Trophoblast cell (in vitro differentiated cells and primary cell): ENCODE measurements at regions not wholly inside any gene's neighbourhood (a gene's known extent, or its start where the extent isn't known, plus 50 kb on each side); places are given as distances from the start of the nearest gene placed in this dataset.
"Not testable (repeated sequence)": the region's sequence is repeated elsewhere in the genome, so short reads cannot be mapped to it uniquely, and the experiment has no call there.

ENCODE experiments used
- DNase-seq, 2 donors: peaks; one replicate each; pipeline ENCODE4 v3.0.0-alpha.2; 2016
- H2AFZ ChIP-seq: 2 replicates; pipeline ENCODE4 v1.6.1; 2013; ENCODE audit warnings: low read length, moderate library complexity, mild to moderate bottlenecking; ENCODE audit not compliant: insufficient read depth, poor library complexity
- H2AK5ac ChIP-seq: 2 replicates; pipeline ENCODE4 v1.6.1; 2013; ENCODE audit warnings: mild to moderate bottlenecking, low read length
- H2BK120ac ChIP-seq: 2 replicates; pipeline ENCODE4 v1.6.1; 2013; ENCODE audit warnings: low read length, mild to moderate bottlenecking, moderate library complexity; ENCODE audit not compliant: insufficient read depth, poor library complexity
- H2BK12ac ChIP-seq: 2 replicates; pipeline ENCODE4 v1.6.1; 2013; ENCODE audit warnings: mild to moderate bottlenecking, low read length, moderate library complexity
- H2BK5ac ChIP-seq: 2 replicates; pipeline ENCODE4 v1.6.1; 2013; ENCODE audit warnings: low read length, low read depth, moderate library complexity, mild to moderate bottlenecking; ENCODE audit not compliant: poor library complexity
- H3K14ac ChIP-seq: 2 replicates; pipeline ENCODE4 v1.6.1; 2013; ENCODE audit warnings: mild to moderate bottlenecking, low read length
- H3K18ac ChIP-seq: 2 replicates; pipeline ENCODE4 v1.6.1; 2013; ENCODE audit warnings: mild to moderate bottlenecking, low read length
- H3K23ac ChIP-seq: 2 replicates; pipeline ENCODE4 v1.6.1; 2013; ENCODE audit warnings: low read length
- H3K27ac ChIP-seq: 2 replicates; pipeline ENCODE4 v1.5.1; 2013; ENCODE audit warnings: low read depth, mild to moderate bottlenecking, inconsistent platforms, low read length, moderate library complexity
- H3K27me3 ChIP-seq: 2 replicates; pipeline ENCODE4 v1.6.1; 2013; ENCODE audit warnings: inconsistent platforms, mild to moderate bottlenecking, low read length, moderate library complexity; ENCODE audit not compliant: insufficient read depth
- H3K36me3 ChIP-seq, 2 experiments: 1 replicate in 1 of 2; 2 replicates in 1 of 2; pipeline ENCODE4 v1.6.1; 2013; ENCODE audit warnings: low read length in 2 of 2, mild to moderate bottlenecking in 2 of 2, moderate library complexity in 1 of 2; ENCODE audit not compliant: insufficient read depth in 2 of 2, control insufficient read depth in 1 of 2
- H3K4ac ChIP-seq: 2 replicates; pipeline ENCODE4 v1.6.1; 2013; ENCODE audit warnings: low read depth, mild to moderate bottlenecking, low read length, moderate library complexity
- H3K4me1 ChIP-seq, 2 experiments: 1 replicate in 1 of 2; 2 replicates in 1 of 2; pipeline ENCODE4 v1.6.1; 2013; ENCODE audit warnings: low read length in 2 of 2, mild to moderate bottlenecking in 2 of 2, moderate library complexity in 1 of 2; ENCODE audit not compliant: insufficient read depth in 2 of 2, control insufficient read depth in 1 of 2
- H3K4me2 ChIP-seq: 2 replicates; pipeline ENCODE4 v1.6.1; 2013; ENCODE audit warnings: inconsistent platforms, mild to moderate bottlenecking, low read length, moderate library complexity
- H3K4me3 ChIP-seq: 2 replicates; pipeline ENCODE4 v1.5.1; 2013; ENCODE audit warnings: mild to moderate bottlenecking, low read depth, low read length, inconsistent platforms
- H3K79me1 ChIP-seq: one replicate; pipeline ENCODE4 v1.6.1; 2013; ENCODE audit warnings: low read length
- H3K79me2 ChIP-seq: 2 replicates; pipeline ENCODE4 v1.6.1; 2013; ENCODE audit warnings: low read length, mild to moderate bottlenecking; ENCODE audit not compliant: control insufficient read depth, insufficient read depth, poor library complexity
- H3K9ac ChIP-seq: 2 replicates; pipeline ENCODE4 v1.6.1; 2013; ENCODE audit warnings: mild to moderate bottlenecking, low read length
- H3K9me3 ChIP-seq: 2 replicates; pipeline ENCODE4 v1.6.1; 2013; ENCODE audit warnings: low read depth, mild to moderate bottlenecking, control low read depth, inconsistent platforms, low read length; ENCODE audit not compliant: insufficient read depth
- H4K12ac ChIP-seq: 2 replicates; pipeline ENCODE4 v1.6.1; 2013; ENCODE audit warnings: low read depth, mild to moderate bottlenecking, low read length, moderate library complexity
- H4K8ac ChIP-seq: 2 replicates; pipeline ENCODE4 v1.6.1; 2013; ENCODE audit warnings: low read depth, mild to moderate bottlenecking, low read length, moderate library complexity
- H4K91ac ChIP-seq: one replicate; pipeline ENCODE4 v1.6.1; 2013; ENCODE audit warnings: low read depth, mild to moderate bottlenecking, low read length, moderate library complexity
- WGBS: extraction: QIAGEN DNeasy Blood & Tissue Kit; methylation state at CpG from one replicate; pipeline ENCODE4 v1.1.7; 2013; ENCODE audit warnings: missing lambda C conversion rate; ENCODE audit not compliant: insufficient read length, insufficient coverage; ENCODE audit errors: extremely low coverage; 5-methylcytosine and 5-hydroxymethylcytosine counted together

DNA sequence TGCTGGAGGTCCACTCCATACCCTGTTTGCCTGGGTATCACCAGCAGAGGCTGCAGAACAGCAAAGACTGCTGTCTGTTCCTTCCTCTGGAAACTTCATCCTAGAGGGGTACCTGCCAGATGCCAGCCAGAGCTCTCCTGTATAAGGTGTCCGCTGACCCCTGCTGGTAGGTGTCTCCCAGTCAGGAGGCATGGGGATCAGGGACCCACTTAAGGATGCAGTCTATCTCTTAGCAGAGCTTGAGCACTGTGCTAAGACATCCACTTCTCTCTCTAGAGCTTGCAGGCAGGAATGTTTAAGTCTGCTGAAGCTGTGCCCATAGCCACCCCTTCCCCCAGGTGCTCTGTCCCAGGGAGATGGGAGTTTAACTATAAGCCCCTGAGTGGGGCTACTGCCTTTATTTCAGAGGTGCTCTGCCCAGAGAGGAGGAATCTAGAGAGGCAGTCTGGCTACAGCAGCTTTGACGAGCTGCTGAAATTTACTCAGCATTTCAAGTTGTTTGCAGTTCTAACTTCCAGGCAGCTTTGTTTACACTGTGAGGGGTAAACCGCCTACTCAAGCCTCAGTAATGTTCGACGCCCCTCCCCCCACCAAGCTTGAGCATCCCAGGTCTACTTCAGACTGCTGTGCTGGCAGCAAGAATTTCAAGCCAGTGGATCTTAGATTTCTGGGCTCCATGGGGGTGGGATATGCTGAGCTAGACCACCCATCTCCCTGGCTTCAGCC, 74.5 kb upstream of the GORAB start:
- not testable (repeated sequence) for H4K8ac ChIP-seq, H2AK5ac ChIP-seq, H3K23ac ChIP-seq, H2BK5ac ChIP-seq, H3K79me2 ChIP-seq, H3K27me3 ChIP-seq, H2AFZ ChIP-seq, H3K14ac ChIP-seq, H3K4ac ChIP-seq, H2BK12ac ChIP-seq, H3K4me2 ChIP-seq, H2BK120ac ChIP-seq, H3K4me3 ChIP-seq, H3K27ac ChIP-seq, H3K9ac ChIP-seq, H4K12ac ChIP-seq, H3K18ac ChIP-seq, H3K79me1 ChIP-seq, H3K4me1 ChIP-seq, H4K91ac ChIP-seq, H3K9me3 ChIP-seq, H3K36me3 ChIP-seq
- no CpG with 5 or more reads among the region's 5 CpGs for WGBS
- peak in 1 of 2 donors; percentile 19 for DNase-seq

DNA sequence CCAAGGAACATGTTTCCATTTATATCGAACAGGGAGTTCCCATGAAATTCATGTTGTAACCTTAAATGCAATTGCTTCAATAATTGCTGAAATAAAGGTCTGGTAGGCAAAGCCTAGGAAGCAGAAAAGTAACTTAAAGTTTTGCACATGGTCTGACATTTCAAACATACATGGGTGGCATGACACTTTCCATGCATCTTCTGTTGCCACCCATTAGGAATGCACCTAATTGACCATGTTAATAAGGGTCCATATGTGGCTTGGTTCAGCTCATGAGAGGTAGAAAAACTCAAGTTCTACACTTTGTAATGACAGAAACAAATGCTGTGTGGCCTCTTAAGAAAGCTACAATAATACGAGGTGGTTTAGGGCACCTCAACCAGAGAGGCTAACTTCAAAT, 72.0 kb upstream of the GORAB start:
- Histone ChIP-seq H3K4me3 (no peak overlapping the region), H4K91ac (no peak overlapping the region), H2AK5ac (no peak overlapping the region), H3K4ac (no peak overlapping the region), H3K23ac (no peak overlapping the region), H3K27me3 (no peaks in the 10 kb centered on the region), H2BK5ac (no peak overlapping the region), H4K12ac (no peak overlapping the region), H4K8ac (no peak overlapping the region), H3K79me2 (no peaks in the 10 kb centered on the region), H3K9ac (no peak overlapping the region), H3K18ac (no peak overlapping the region), H3K79me1 (peaks cover 4% of the 10 kb centered on the region), H2BK120ac (no peak overlapping the region), H2BK12ac (no peak overlapping the region), H3K14ac (no peak overlapping the region), H3K27ac (no peak overlapping the region), H3K4me2 (no peak overlapping the region), H3K4me1 (peaks cover 3 to 4% of the 10 kb centered on the region in 2 experiments), H3K36me3 (no peaks in the 10 kb centered on the region), H3K9me3 (peaks cover 6% of the 10 kb centered on the region), H2AFZ (no peak overlapping the region)
- no peak for DNase-seq
- WGBS, result no CpG with 5 or more reads among the region's 2 CpGs

DNA sequence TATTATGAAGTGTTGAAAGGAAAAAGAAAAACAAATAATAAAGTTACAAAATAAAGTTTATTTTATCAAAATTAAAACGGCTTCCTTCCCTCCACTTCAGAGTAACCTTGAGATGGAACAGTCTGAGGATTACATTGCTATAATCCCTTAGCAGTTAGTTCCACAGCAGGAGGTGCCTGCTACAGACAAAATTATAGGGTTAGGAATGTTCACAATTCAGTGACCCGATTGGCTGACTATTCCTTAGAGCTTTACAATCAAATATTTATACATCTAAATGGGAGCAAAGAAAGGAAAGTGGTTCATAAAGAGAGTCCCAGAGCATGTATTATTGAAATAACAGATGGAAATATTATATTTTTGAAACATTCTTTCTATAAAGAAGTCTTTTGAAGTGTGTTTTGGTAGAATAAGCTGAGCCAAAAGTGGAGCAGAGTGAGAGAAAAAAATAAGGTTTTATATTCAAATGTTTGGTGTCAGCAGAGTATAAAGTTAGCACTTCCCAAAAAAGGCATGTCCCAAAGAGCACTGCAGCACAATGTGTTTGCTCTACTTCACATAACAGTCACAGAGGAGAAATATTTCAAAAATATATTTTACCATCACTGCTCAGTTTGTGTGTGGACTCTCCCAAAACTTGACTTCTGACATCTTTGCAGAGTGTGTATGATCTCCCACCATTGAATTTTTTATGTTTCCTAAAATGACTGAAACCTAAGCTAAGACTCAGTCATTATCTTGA, 71.4 kb upstream of the GORAB start:
- Histone ChIP-seq H2BK5ac (no peak overlapping the region), H2AFZ (no peak overlapping the region), H2BK12ac (no peak overlapping the region), H2BK120ac (no peak overlapping the region), H3K4me1 (peaks cover 3 to 4% of the 10 kb centered on the region in 2 experiments), H3K23ac (no peak overlapping the region), H3K36me3 (no peaks in the 10 kb centered on the region), H3K4me3 (no peak overlapping the region), H3K4ac (no peak overlapping the region), H3K18ac (no peak overlapping the region), H3K9me3 (peaks cover 6% of the 10 kb centered on the region), H4K8ac (no peak overlapping the region), H3K79me2 (no peaks in the 10 kb centered on the region), H4K91ac (no peak overlapping the region), H3K27me3 (no peaks in the 10 kb centered on the region), H2AK5ac (no peak overlapping the region), H3K4me2 (no peak overlapping the region), H3K9ac (no peak overlapping the region), H3K27ac (no peak overlapping the region), H3K79me1 (peaks cover 4% of the 10 kb centered on the region), H3K14ac (no peak overlapping the region), H4K12ac (no peak overlapping the region)
- DNase-seq, result no peak
- WGBS, result no CpG with 5 or more reads among the region's 2 CpGs

DNA sequence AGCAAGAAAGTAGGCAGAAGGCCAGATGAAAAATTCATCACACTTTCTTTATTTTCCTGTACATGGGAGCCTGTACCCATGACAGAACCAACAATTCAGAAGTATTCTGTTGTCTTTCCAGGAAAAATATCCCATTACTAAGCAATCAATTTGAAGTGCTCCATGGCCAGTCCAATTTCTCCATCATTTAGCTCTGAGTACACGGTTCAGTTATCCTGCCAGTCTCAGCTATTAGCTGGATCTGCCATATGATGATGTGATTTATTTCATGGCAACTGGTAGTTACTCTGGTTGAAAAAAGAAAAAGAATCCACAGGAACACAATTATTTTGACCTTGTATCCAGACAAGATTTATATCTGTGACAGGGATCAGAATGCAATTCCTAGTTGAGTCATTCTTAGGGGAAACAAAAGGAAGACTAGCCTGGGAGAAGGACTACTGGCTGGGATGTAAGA, 70.6 kb upstream of the GORAB start:
- Histone ChIP-seq H3K14ac (no peak overlapping the region), H2AK5ac (no peak overlapping the region), H3K23ac (no peak overlapping the region), H3K9me3 (peaks cover 6% of the 10 kb centered on the region), H2BK120ac (no peak overlapping the region), H2BK12ac (no peak overlapping the region), H2AFZ (no peak overlapping the region), H2BK5ac (no peak overlapping the region), H3K79me2 (no peaks in the 10 kb centered on the region), H4K91ac (no peak overlapping the region), H3K36me3 (no peaks in the 10 kb centered on the region), H3K4me3 (no peak overlapping the region), H3K18ac (no peak overlapping the region), H3K79me1 (peaks cover 4% of the 10 kb centered on the region), H3K27me3 (no peaks in the 10 kb centered on the region), H3K27ac (peak overlapping the region; percentile 20), H3K9ac (no peak overlapping the region), H3K4me1 (peaks cover 3 to 4% of the 10 kb centered on the region in 2 experiments), H4K8ac (no peak overlapping the region), H3K4me2 (no peak overlapping the region), H3K4ac (no peak overlapping the region), H4K12ac (no peak overlapping the region)
- peak; percentile 11 to 84 for DNase-seq
- WGBS, result no CpG with 5 or more reads among the region's 1 CpG
